ENCODE measurements at regions not wholly inside any gene's neighbourhood (a gene's known extent, or its start where the extent isn't known, plus 50 kb on each side); places are given as distances from the start of the nearest gene placed in this dataset.

GRCh38 chr5:58202941-58203444, 256.9 kb downstream of the PLK2 start:
- TF ChIP-seq GATA3 (IDR thresholded peaks at IDR 0.05; ENCODE audit: low read depth, low read length) (no peak), GATA2 (IDR thresholded peaks at IDR 0.05; ENCODE audit: low read depth, low read length) (no peak)
